GM12875 (cell line): ENCODE measurements at regions not wholly inside any gene's neighbourhood (a gene's known extent, or its start where the extent isn't known, plus 50 kb on each side); places are given as distances from the start of the nearest gene placed in this dataset.

Source experiments
- H3K4me3 ChIP-seq: one replicate; pipeline ENCODE4 v1.5.1; 2011; ENCODE audit warnings: low read depth, low read length, control low read depth
- CTCF ChIP-seq: IDR thresholded peaks from 2 replicates; pipeline ENCODE4 v1.5.1; 2011; ENCODE audit warnings: low read depth, mild to moderate bottlenecking, control low read depth, inconsistent platforms, low read length, moderate library complexity, borderline replicate concordance; ENCODE audit not compliant: insufficient read depth

DNA sequence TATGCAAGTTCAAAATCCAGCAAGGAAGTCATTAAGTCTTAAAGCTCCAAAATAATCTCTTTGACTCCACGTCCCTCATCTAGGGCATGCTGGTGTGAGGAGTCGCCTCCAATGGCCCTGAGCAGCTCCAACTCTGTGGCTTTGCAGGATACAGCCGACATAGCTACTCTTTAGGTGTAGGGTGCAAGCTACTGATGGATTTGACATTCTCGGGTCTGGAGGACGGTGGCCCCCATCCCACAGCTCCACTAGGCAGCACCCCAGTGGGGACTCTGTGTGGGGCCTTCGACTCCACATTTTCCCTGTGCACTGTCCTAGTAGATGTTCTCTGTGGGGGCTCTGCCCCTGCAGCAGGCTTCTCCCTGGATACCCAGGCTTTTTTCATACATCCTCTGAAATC, 333.2 kb upstream of the FGF13 start:
- H3K4me3 ChIP-seq, result no peak overlapping the region
- TF ChIP-seq CTCF, result no peak

DNA sequence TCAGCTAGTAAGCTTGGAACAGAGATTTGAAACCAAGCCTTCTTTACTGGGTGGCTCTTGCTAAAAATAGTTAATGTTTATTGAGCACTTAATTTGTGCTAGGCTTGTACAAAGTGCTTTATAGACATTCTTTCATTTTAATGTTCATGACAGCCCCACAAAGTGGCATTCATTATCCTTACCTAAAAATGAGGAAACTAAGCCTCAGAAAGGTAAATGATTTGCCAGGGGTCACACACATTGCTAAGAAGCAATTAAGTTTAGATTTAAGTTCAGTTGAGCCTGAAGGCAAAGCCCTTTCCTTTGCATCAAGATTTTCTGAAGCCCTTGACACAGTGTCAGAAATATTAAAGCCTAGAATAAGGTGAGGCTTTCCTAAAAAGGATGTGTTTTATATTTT, 327.5 kb upstream of the FGF13 start:
- H3K4me3 ChIP-seq, result no peak overlapping the region
- TF ChIP-seq CTCF, result no peak

- TF ChIP-seq CTCF, result no peak
- H3K4me3 ChIP-seq, result no peak overlapping the region
Measured at GRCh38 chrX:139026811-139027210, 315.3 kb upstream of the FGF13 start.

- no peak overlapping the region for H3K4me3 ChIP-seq
- TF ChIP-seq CTCF, result no peak
Measured at GRCh38 chrX:139026406-139026805, 314.9 kb upstream of the FGF13 start.

DNA sequence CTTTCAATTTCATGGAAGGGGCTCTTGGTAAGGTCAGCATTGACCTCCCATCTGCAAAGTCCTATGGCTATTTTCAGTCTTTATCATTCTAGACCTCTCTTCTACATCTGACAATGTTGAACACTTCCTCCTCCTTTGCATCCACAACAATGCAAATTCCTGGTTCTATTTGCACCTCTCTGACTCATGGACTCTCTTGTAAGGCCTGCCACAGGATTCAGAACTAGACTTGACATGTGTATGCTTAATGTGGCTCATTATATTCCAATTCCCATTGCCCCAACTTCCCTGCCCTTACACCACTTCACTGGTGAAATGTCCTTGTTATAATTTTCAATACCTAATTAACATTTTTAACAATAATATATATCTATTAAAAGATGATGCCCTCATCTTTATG, 314.3 kb upstream of the FGF13 start:
- no peak overlapping the region for H3K4me3 ChIP-seq
- TF ChIP-seq CTCF, result no peak

GRCh38 chrX:139023531-139023930, 312.0 kb upstream of the FGF13 start:
- no peak for TF ChIP-seq CTCF
- no peak overlapping the region for H3K4me3 ChIP-seq

GRCh38 chrX:139020801-139021200, 309.3 kb upstream of the FGF13 start:
- no peak for TF ChIP-seq CTCF
- H3K4me3 ChIP-seq, result no peak overlapping the region
